Neural progenitor cell (in vitro differentiated cells): ENCODE measurements at regions not wholly inside any gene's neighbourhood (a gene's known extent, or its start where the extent isn't known, plus 50 kb on each side); places are given as distances from the start of the nearest gene placed in this dataset.

Source experiments
- DNase-seq: peaks from one replicate; pipeline ENCODE4 v3.0.0-alpha.2; 2016; ENCODE audit warnings: low spot score
- H2AFZ ChIP-seq: fragments of 200-600 bp; sonication (generic); replicated peaks from 2 replicates; pipeline ENCODE4 v1.6.1; 2016; ENCODE audit warnings: antibody characterized with exemption
- H3F3A ChIP-seq: fragments of 200-600 bp; sonication (generic); 2 replicates; pipeline ENCODE4 v1.6.1; 2016; ENCODE audit warnings: antibody characterized with exemption, low read depth
- H3K27ac ChIP-seq: fragments of 200-600 bp; sonication (generic); 2 replicates; pipeline ENCODE4 v1.5.1; 2016; ENCODE audit warnings: mild to moderate bottlenecking
- H3K27me3 ChIP-seq: fragments of 200-600 bp; sonication (generic); 2 replicates; pipeline ENCODE4 v1.6.1; 2016; ENCODE audit warnings: mild to moderate bottlenecking, moderate library complexity
- H3K36me3 ChIP-seq: fragments of 200-600 bp; sonication (generic); 2 replicates; pipeline ENCODE4 v1.5.1; 2016
- H3K4me1 ChIP-seq: fragments of 200-600 bp; sonication (generic); 2 replicates; pipeline ENCODE4 v1.6.1; 2016; ENCODE audit warnings: mixed run types
- H3K4me2 ChIP-seq: fragments of 200-600 bp; sonication (generic); 2 replicates; pipeline ENCODE4 v1.6.1; 2016
- H3K4me3 ChIP-seq: fragments of 200-600 bp; sonication (generic); 2 replicates; pipeline ENCODE4 v1.5.1; 2016
- H3K79me2 ChIP-seq: fragments of 200-600 bp; sonication (generic); 2 replicates; pipeline ENCODE4 v1.6.1; 2016; ENCODE audit warnings: low read depth
- H3K9ac ChIP-seq: fragments of 200-600 bp; sonication (generic); 2 replicates; pipeline ENCODE4 v1.6.1; 2016
- H3K9me3 ChIP-seq: fragments of 200-600 bp; sonication (generic); 2 replicates; pipeline ENCODE4 v1.5.1; 2016; ENCODE audit warnings: low read depth
- H4K20me1 ChIP-seq: fragments of 200-600 bp; sonication (generic); 2 replicates; pipeline ENCODE4 v1.6.1; 2016; ENCODE audit warnings: low read depth
- H3K27ac Mint-ChIP-seq: 3 replicates; pipeline ENCODE4 v1.8.0; 2021; ENCODE audit warnings: mixed read lengths
- H3K27me3 Mint-ChIP-seq: 2 replicates; pipeline ENCODE4 v1.8.0; 2022; ENCODE audit warnings: low read depth, mild to moderate bottlenecking, inconsistent platforms, moderate library complexity, mixed read lengths; ENCODE audit not compliant: insufficient read depth
- H3K36me3 Mint-ChIP-seq: 3 replicates; pipeline ENCODE4 v1.8.0; 2021; ENCODE audit warnings: mixed read lengths
- H3K4me1 Mint-ChIP-seq: 3 replicates; pipeline ENCODE4 v1.8.0; 2021; ENCODE audit warnings: mixed read lengths
- H3K4me3 Mint-ChIP-seq: 3 replicates; pipeline ENCODE4 v1.8.0; 2021; ENCODE audit warnings: mild to moderate bottlenecking, moderate library complexity, mixed read lengths
- H3K9me3 Mint-ChIP-seq: 3 replicates; pipeline ENCODE4 v1.8.0; 2020; ENCODE audit warnings: mixed read lengths
- EZH2 ChIP-seq: fragments of 200-600 bp; sonication (generic); IDR thresholded peaks from 2 replicates; pipeline ENCODE4 v1.6.1; 2017; ENCODE audit warnings: antibody characterized with exemption, mild to moderate bottlenecking, moderate library complexity
- EZH2phosphoT487 ChIP-seq: fragments of 200-600 bp; sonication (generic); IDR thresholded peaks from 2 replicates; pipeline ENCODE4 v1.6.1; 2017; ENCODE audit warnings: antibody characterized with exemption
- TF ChIP-seq, protein P1 (sequence below): fragments of 200-600 bp; sonication (generic); IDR thresholded peaks from 2 replicates; pipeline ENCODE4 v1.5.1; 2017; ENCODE audit warnings: antibody characterized with exemption, mild to moderate bottlenecking

DNA sequence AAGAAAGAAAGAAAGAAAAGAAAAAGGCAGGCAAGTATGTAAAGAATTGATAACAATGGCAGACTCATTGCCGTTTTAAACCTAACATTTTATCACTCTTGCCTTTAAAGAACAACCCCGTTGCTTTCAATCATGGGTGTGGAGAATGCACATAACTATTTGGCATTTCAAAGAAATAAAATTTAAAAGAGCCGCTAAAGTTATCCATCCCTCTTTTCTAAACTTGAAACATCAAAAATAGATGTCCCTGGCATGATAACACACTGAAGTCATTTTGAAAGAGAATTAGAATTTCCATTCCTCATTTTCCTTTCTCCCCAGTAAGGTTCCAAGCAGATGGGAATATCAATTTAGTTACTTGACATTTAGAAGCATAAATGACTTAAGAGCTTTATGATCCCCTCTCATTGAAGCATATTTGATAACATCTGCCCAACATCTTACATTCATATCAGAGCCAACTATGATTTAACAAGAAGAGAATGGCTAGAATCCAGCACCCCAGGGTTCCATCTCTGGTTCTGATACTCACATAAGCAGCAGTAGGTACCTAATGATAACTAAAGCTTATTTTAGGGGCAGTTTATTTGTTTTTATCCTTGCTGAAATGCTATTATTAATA lies 529.6 kb upstream of the LRRC4C start:
- no peaks in the 10 kb centered on the region for H3K36me3 Mint-ChIP-seq
- DNase-seq = no peak
- H3K27me3 Mint-ChIP-seq = no peaks in the 10 kb centered on the region
- no peaks in the 10 kb centered on the region for H4K20me1 ChIP-seq
- no peaks in the 10 kb centered on the region for H3K36me3 ChIP-seq
- peaks cover 1% of the 10 kb centered on the region for H3K4me1 Mint-ChIP-seq
- no peak overlapping the region for H2AFZ ChIP-seq
- H3K9ac ChIP-seq = no peak overlapping the region
- no peak for TF ChIP-seq EZH2
- no peak for TF ChIP-seq EZH2phosphoT487
- TF ChIP-seq, protein P1, sequence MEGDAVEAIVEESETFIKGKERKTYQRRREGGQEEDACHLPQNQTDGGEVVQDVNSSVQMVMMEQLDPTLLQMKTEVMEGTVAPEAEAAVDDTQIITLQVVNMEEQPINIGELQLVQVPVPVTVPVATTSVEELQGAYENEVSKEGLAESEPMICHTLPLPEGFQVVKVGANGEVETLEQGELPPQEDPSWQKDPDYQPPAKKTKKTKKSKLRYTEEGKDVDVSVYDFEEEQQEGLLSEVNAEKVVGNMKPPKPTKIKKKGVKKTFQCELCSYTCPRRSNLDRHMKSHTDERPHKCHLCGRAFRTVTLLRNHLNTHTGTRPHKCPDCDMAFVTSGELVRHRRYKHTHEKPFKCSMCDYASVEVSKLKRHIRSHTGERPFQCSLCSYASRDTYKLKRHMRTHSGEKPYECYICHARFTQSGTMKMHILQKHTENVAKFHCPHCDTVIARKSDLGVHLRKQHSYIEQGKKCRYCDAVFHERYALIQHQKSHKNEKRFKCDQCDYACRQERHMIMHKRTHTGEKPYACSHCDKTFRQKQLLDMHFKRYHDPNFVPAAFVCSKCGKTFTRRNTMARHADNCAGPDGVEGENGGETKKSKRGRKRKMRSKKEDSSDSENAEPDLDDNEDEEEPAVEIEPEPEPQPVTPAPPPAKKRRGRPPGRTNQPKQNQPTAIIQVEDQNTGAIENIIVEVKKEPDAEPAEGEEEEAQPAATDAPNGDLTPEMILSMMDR = no peak
- H3K27ac ChIP-seq = no peak overlapping the region
- H3K9me3 Mint-ChIP-seq = no peaks in the 10 kb centered on the region
- H3K4me3 ChIP-seq = no peak overlapping the region
- no peak overlapping the region for H3K27ac Mint-ChIP-seq
- no peaks in the 10 kb centered on the region for H3K9me3 ChIP-seq
- H3K4me3 Mint-ChIP-seq = no peak overlapping the region
- no peaks in the 10 kb centered on the region for H3K79me2 ChIP-seq
- H3K4me1 ChIP-seq = no peaks in the 10 kb centered on the region
- no peak overlapping the region for H3K4me2 ChIP-seq
- H3F3A ChIP-seq = no peaks in the 10 kb centered on the region
- H3K27me3 ChIP-seq = no peaks in the 10 kb centered on the region

DNA sequence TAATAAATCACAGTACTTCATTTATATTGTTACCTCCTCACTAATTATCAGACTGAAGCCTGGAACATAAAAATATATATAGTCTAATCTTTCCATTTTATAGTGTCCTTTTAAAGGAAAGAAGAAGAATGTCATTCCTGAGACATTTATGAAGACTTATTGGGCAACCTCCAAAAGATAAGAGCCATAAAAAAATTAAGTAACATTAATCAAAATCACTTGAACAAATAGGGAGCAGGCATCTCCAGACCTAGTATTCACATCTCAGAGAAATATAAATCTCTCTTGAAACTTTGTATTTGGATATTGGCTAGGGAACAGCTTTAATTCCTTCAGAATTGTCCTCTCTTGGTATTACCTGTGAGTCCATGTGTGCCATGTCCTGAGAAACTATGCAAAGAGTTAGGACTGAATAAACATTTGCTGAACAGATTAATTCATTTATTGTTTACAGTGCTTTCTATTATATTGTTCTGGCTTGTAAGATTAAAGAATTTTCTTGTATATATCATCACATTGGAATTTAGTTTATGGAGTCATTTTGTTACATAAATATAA lies 530.5 kb upstream of the LRRC4C start:
- H3K79me2 ChIP-seq = no peaks in the 10 kb centered on the region
- Mint-ChIP-seq H3K27ac (no peak overlapping the region), H3K4me3 (no peak overlapping the region), H3K4me1 (no peaks in the 10 kb centered on the region), H3K27me3 (no peaks in the 10 kb centered on the region), H3K9me3 (no peaks in the 10 kb centered on the region), H3K36me3 (no peaks in the 10 kb centered on the region)
- no peak overlapping the region for H3K4me3 ChIP-seq
- no peak overlapping the region for H3K4me2 ChIP-seq
- no peaks in the 10 kb centered on the region for H3K4me1 ChIP-seq
- TF ChIP-seq EZH2phosphoT487 (no peak), EZH2 (no peak)
- TF ChIP-seq, protein P1 = no peak
- H3K27ac ChIP-seq = no peak overlapping the region
- H3K27me3 ChIP-seq = no peaks in the 10 kb centered on the region
- H3K36me3 ChIP-seq = no peaks in the 10 kb centered on the region
- H2AFZ ChIP-seq = no peak overlapping the region
- H3F3A ChIP-seq = no peaks in the 10 kb centered on the region
- no peaks in the 10 kb centered on the region for H4K20me1 ChIP-seq
- H3K9ac ChIP-seq = no peak overlapping the region
- H3K9me3 ChIP-seq = no peaks in the 10 kb centered on the region
- DNase-seq = no peak

DNA sequence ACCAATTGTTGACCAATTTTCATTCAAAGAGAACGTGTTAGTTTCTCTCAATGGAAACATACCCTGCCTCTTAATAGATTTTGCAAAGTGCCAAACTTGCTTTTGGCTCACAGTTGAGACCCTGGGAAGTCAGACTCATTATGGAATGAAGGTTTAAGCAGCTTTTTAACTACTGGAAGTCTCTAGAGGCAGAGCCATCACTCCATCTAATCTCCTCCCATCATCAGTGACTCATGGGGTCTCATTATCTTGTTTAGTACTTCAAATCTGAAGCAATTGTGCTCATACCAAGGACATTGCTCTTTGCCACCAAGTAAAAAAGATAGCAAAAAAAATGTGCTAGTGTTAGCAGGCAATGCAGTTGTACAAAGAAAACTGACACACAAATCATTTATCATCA lies 537.1 kb upstream of the LRRC4C start:
- H3K27me3 ChIP-seq = no peaks in the 10 kb centered on the region
- H3K9ac ChIP-seq = no peak overlapping the region
- no peak for DNase-seq
- H3F3A ChIP-seq = no peaks in the 10 kb centered on the region
- no peaks in the 10 kb centered on the region for H4K20me1 ChIP-seq
- H3K4me1 ChIP-seq = peaks cover 3% of the 10 kb centered on the region
- peak overlapping the region; percentile 46 for H2AFZ ChIP-seq
- H3K36me3 ChIP-seq = no peaks in the 10 kb centered on the region
- H3K27ac ChIP-seq = no peak overlapping the region
- H3K4me3 Mint-ChIP-seq = no peak overlapping the region
- no peaks in the 10 kb centered on the region for H3K79me2 ChIP-seq
- no peak overlapping the region for H3K4me2 ChIP-seq
- no peaks in the 10 kb centered on the region for H3K36me3 Mint-ChIP-seq
- H3K4me1 Mint-ChIP-seq = no peaks in the 10 kb centered on the region
- H3K27me3 Mint-ChIP-seq = no peaks in the 10 kb centered on the region
- H3K27ac Mint-ChIP-seq = no peak overlapping the region
- no peak overlapping the region for H3K4me3 ChIP-seq
- TF ChIP-seq EZH2 = no peak
- no peak for TF ChIP-seq EZH2phosphoT487
- TF ChIP-seq, protein P1 = no peak
- no peaks in the 10 kb centered on the region for H3K9me3 Mint-ChIP-seq
- no peaks in the 10 kb centered on the region for H3K9me3 ChIP-seq
